Cardiac muscle cell (in vitro differentiated cells and primary cell): ENCODE measurements at regions not wholly inside any gene's neighbourhood (a gene's known extent, or its start where the extent isn't known, plus 50 kb on each side); places are given as distances from the start of the nearest gene placed in this dataset.

Experiments used
- DNase-seq, 2 donors: peaks; one replicate each; pipeline versions ENCODE4 v3.0.0 to v3.0.0-alpha.2; 2010 to 2017; ENCODE audit warnings: low read depth in 1 of 2, low spot score in 1 of 2
- H3K27ac ChIP-seq: fragments of 200-600 bp; sonication (generic); 2 replicates; pipeline ENCODE4 v1.5.1; 2016
- H3K27me3 ChIP-seq: fragments of 200-600 bp; sonication (generic); 2 replicates; pipeline ENCODE4 v1.6.0; 2016; ENCODE audit warnings: control low read depth
- H3K36me3 ChIP-seq: fragments of 200-600 bp; sonication (generic); 2 replicates; pipeline ENCODE4 v1.5.1; 2016; ENCODE audit warnings: control low read depth
- H3K4me1 ChIP-seq: fragments of 200-600 bp; sonication (generic); 2 replicates; pipeline ENCODE4 v1.8.1; 2017; ENCODE audit warnings: low read depth, mild to moderate bottlenecking, mixed run types
- H3K4me3 ChIP-seq: fragments of 200-600 bp; sonication (generic); 2 replicates; pipeline ENCODE4 v1.5.1; 2016; ENCODE audit warnings: mild to moderate bottlenecking
- H3K9me3 ChIP-seq: fragments of 200-600 bp; sonication (generic); 2 replicates; pipeline ENCODE4 v1.5.1; 2017; ENCODE audit warnings: low read depth, mild to moderate bottlenecking, control low read depth
- CTCF ChIP-seq: IDR thresholded peaks from 2 replicates; pipeline ENCODE4 v1.5.1; 2012; ENCODE audit warnings: low read depth, mild to moderate bottlenecking, low read length

DNA sequence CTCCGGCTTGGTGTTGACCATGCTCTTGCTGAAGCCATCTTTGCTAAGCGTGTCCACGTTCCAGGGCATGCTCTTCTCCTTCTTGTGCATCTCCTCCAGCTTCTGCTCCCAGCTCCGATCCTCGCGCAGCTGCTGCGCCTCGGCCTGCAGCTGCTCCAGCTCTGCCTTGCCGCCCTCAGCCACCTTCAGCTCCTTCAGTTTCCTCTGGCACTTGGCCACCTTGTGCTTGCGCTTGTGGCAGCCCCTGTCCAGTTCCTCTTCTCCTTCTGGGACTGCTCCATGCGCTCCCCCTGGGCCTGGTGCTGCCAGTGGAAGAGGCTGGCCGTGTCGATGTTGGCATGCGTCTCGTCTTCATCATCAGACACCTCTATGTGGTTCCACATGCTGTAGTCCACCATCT, 128.3 kb upstream of the CLINT1 start:
- Histone ChIP-seq H3K27me3 (no peaks in the 10 kb centered on the region), H3K27ac (no peak overlapping the region), H3K9me3 (no peaks in the 10 kb centered on the region), H3K36me3 (no peaks in the 10 kb centered on the region), H3K4me1 (no peaks in the 10 kb centered on the region), H3K4me3 (no peak overlapping the region)
- no peak for DNase-seq
- no peak for TF ChIP-seq CTCF

- Histone ChIP-seq H3K4me1 (no peaks in the 10 kb centered on the region), H3K36me3 (no peaks in the 10 kb centered on the region), H3K27me3 (no peaks in the 10 kb centered on the region), H3K9me3 (no peaks in the 10 kb centered on the region), H3K27ac (no peak overlapping the region), H3K4me3 (no peak overlapping the region)
- no peak for TF ChIP-seq CTCF
- DNase-seq = no peak
Observed at GRCh38 chr5:157986431-157986990, 127.6 kb upstream of the CLINT1 start.

DNA sequence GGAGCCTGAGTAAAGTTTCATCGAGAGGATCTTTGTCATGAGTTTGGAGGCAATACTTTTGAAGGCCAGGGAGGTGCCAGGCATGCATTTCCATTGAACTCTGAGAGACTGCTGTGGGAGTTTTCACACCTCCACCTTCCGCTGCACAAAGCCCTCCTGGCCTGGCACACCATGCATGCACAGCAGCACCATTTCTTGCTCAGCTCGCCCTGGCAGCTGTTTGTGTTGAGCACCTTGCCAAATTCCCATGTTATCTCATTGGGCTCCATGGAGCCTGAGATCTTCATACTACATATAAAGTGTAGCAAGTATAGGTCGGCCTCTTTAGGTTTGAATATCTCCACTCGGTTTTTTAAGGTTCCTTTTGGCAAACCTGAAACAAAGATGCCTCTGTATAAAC, 125.7 kb upstream of the CLINT1 start:
- H3K27me3 ChIP-seq = no peaks in the 10 kb centered on the region
- no peaks in the 10 kb centered on the region for H3K36me3 ChIP-seq
- no peak for DNase-seq
- H3K9me3 ChIP-seq = no peaks in the 10 kb centered on the region
- H3K4me1 ChIP-seq = no peaks in the 10 kb centered on the region
- no peak overlapping the region for H3K27ac ChIP-seq
- no peak for TF ChIP-seq CTCF
- H3K4me3 ChIP-seq = no peak overlapping the region

- H3K27me3 ChIP-seq = no peaks in the 10 kb centered on the region
- H3K4me1 ChIP-seq = no peaks in the 10 kb centered on the region
- no peak for TF ChIP-seq CTCF
- no peak for DNase-seq
- no peaks in the 10 kb centered on the region for H3K9me3 ChIP-seq
- no peak overlapping the region for H3K4me3 ChIP-seq
- H3K27ac ChIP-seq = no peak overlapping the region
- no peaks in the 10 kb centered on the region for H3K36me3 ChIP-seq
Observed at GRCh38 chr5:157983906-157984551, 125.1 kb upstream of the CLINT1 start.

GRCh38 chr5:157978061-157978460, 119.1 kb upstream of the CLINT1 start:
- Histone ChIP-seq H3K27me3 (no peaks in the 10 kb centered on the region), H3K4me1 (no peaks in the 10 kb centered on the region), H3K36me3 (no peaks in the 10 kb centered on the region), H3K4me3 (no peak overlapping the region), H3K9me3 (no peaks in the 10 kb centered on the region), H3K27ac (no peak overlapping the region)
- no peak for DNase-seq
- TF ChIP-seq CTCF = no peak
